ENCODE measurements at regions not wholly inside any gene's neighbourhood (a gene's known extent, or its start where the extent isn't known, plus 50 kb on each side); places are given as distances from the start of the nearest gene placed in this dataset.
A peak's percentile ranks its signal among the peaks of the same experiment; 100 is the strongest.

DNA sequence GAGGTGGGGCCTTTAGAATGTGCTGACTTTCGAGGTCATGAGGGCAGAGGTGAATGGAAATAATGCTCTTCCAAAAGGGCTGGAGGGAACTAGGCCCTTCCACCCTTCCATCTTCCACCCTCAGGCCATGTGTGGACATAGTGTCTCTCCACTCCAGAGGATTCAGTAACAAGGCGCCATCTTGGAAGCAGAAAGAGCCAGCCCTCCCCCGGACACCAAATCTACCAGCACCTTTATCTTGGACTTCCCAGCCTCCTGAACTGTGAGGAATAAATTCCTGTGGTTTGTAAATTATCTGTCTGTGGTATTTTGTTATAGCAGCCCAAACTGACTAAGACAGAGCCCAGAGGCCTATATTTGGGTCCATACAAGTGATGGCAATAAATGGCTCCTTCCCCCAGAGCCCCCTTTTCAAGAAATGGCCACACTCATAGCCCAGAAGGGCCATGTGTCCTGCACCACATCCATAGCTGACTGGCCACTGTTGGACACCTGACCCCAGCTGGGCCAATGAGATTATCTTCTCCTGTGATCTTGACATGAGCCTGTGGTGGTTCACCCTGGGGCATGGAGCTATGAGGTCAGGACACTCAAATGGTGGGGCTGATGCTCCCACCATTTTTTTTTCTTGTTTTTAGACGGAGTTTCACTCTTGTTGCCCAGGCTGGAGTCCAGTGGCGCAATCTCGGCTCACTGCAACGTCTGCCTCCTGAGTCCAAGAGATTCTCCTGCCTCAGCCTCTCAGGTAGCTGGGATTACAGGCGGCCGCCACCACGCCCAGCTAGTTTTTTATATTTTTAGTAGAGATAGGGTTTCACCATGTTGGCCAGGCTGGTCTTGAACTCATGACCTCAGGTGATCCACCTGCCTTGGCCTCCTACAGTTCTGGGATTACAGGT lies 114.9 kb downstream of the RRAGC start (continued):
- no peak for TF ChIP-seq ZNF740 (CRISPR knock-in tag; IDR thresholded peaks at IDR 0.05)
- TF ChIP-seq ZNF740 (tag; IDR thresholded peaks at IDR 0.05) = no peak
- TF ChIP-seq SMARCA4 (IDR thresholded peaks at IDR 0.05) = peak; percentile 92
- no peak for TF ChIP-seq RAD21 (CRISPR knock-in tag; conservative IDR thresholded peaks at IDR 0.05 in 1 of 2, IDR thresholded peaks at IDR 0.05 in 1 of 2)
- TF ChIP-seq NFATC3 (IDR thresholded peaks at IDR 0.05) = no peak
- peak; percentile 99 for TF ChIP-seq ZNF12 (CRISPR knock-in tag; IDR thresholded peaks at IDR 0.05)
- TF ChIP-seq BRD9 (IDR thresholded peaks at IDR 0.05; ENCODE audit: low read depth, partially characterized antibody) = peak; percentile 29
- TF ChIP-seq PRMT5 (CRISPR knock-in tag; IDR thresholded peaks at IDR 0.05) = no peak
- peak; percentile 94 for TF ChIP-seq ARID1B (IDR thresholded peaks at IDR 0.05)
- TF ChIP-seq FOXJ3 (CRISPR knock-in tag; IDR thresholded peaks at IDR 0.05) = no peak
- no peak; the same call in 1 of the 2 replicates for TF ChIP-seq ZNF24 (IDR thresholded peaks at IDR 0.05)
- peak; percentile 72 for TF ChIP-seq CEBPB (tag; IDR thresholded peaks at IDR 0.05)
- no peak for TF ChIP-seq IFI16 (CRISPR knock-in tag; IDR thresholded peaks at IDR 0.05)

All from K562 (cell line).